Mesendoderm (in vitro differentiated cells): ENCODE measurements at regions not wholly inside any gene's neighbourhood (a gene's known extent, or its start where the extent isn't known, plus 50 kb on each side); places are given as distances from the start of the nearest gene placed in this dataset.

Source experiments
- DNase-seq: peaks from one replicate; pipeline ENCODE4 v3.0.0; 2013
- H2AK5ac ChIP-seq: 2 replicates; pipeline ENCODE4 v1.6.1; 2013; ENCODE audit warnings: low read length, inconsistent platforms
- H2BK120ac ChIP-seq: 2 replicates; pipeline ENCODE4 v1.6.1; 2013; ENCODE audit warnings: low read depth, mild to moderate bottlenecking, low read length, moderate library complexity, mixed read lengths
- H2BK15ac ChIP-seq: replicated peaks from 2 replicates; pipeline ENCODE4 v1.6.1; 2013; ENCODE audit warnings: low read depth, mild to moderate bottlenecking, moderate library complexity
- H2BK5ac ChIP-seq: 2 replicates; pipeline ENCODE4 v1.6.1; 2013; ENCODE audit warnings: low read length, inconsistent platforms
- H3K18ac ChIP-seq: 2 replicates; pipeline ENCODE4 v1.6.1; 2013; ENCODE audit warnings: mild to moderate bottlenecking, low read length, mixed read lengths
- H3K23ac ChIP-seq: one replicate; pipeline ENCODE4 v1.6.1; 2013; ENCODE audit warnings: low read length
- H3K27ac ChIP-seq: 2 replicates; pipeline ENCODE4 v1.5.1; 2013; ENCODE audit warnings: low read depth, mild to moderate bottlenecking, inconsistent platforms, low read length, moderate library complexity
- H3K27me3 ChIP-seq: 2 replicates; pipeline ENCODE4 v1.6.1; 2013; ENCODE audit warnings: low read length, control low read depth, mild to moderate bottlenecking, inconsistent platforms; ENCODE audit not compliant: insufficient read depth, poor library complexity
- H3K36me3 ChIP-seq: 2 replicates; pipeline ENCODE4 v1.6.1; 2013; ENCODE audit warnings: low read length, inconsistent platforms; ENCODE audit not compliant: control insufficient read depth, insufficient read depth
- H3K4ac ChIP-seq: one replicate; pipeline ENCODE4 v1.6.1; 2013; ENCODE audit warnings: low read depth, mild to moderate bottlenecking, low read length, moderate library complexity
- H3K4me1 ChIP-seq: 2 replicates; pipeline ENCODE4 v1.6.1; 2013; ENCODE audit warnings: low read depth, low read length, inconsistent platforms; ENCODE audit not compliant: control insufficient read depth
- H3K4me2 ChIP-seq: 2 replicates; pipeline ENCODE4 v1.6.1; 2013; ENCODE audit warnings: low read length
- H3K4me3 ChIP-seq: 2 replicates; pipeline ENCODE4 v1.5.1; 2013; ENCODE audit warnings: mild to moderate bottlenecking, low read length
- H3K56ac ChIP-seq: one replicate; pipeline ENCODE4 v1.6.1; 2013; ENCODE audit warnings: low read length
- H3K79me1 ChIP-seq: 2 replicates; pipeline ENCODE4 v1.6.1; 2013; ENCODE audit warnings: low read length, inconsistent platforms
- H3K79me2 ChIP-seq: 2 replicates; pipeline ENCODE4 v1.6.1; 2013; ENCODE audit warnings: mild to moderate bottlenecking, low read length; ENCODE audit not compliant: control insufficient read depth, insufficient read depth
- H3K9ac ChIP-seq: 2 replicates; pipeline ENCODE4 v1.6.1; 2013; ENCODE audit warnings: low read length, inconsistent platforms
- H4K5ac ChIP-seq: one replicate; pipeline ENCODE4 v1.6.1; 2013; ENCODE audit warnings: low read length
- H4K8ac ChIP-seq: one replicate; pipeline ENCODE4 v1.6.1; 2013; ENCODE audit warnings: low read depth, mild to moderate bottlenecking, control low read depth, low read length, moderate library complexity
- WGBS: extraction: QIAGEN DNeasy Blood & Tissue Kit; methylation state at CpG from one replicate; pipeline ENCODE4 v1.1.7; 2013; ENCODE audit warnings: low lambda C conversion rate, missing lambda C conversion rate; ENCODE audit not compliant: insufficient coverage; ENCODE audit errors: extremely low coverage; 5-methylcytosine and 5-hydroxymethylcytosine counted together

GRCh38 chr1:182139496-182139895, 78.0 kb upstream of the ZNF648 start:
- Histone ChIP-seq H3K79me2 (no peaks in the 10 kb centered on the region), H4K5ac (no peak overlapping the region), H3K23ac (no peak overlapping the region), H4K8ac (no peak overlapping the region), H2BK120ac (no peak overlapping the region), H3K79me1 (no peaks in the 10 kb centered on the region), H3K18ac (no peak overlapping the region), H3K4ac (no peak overlapping the region), H3K4me2 (no peak overlapping the region), H3K9ac (no peak overlapping the region), H3K36me3 (no peaks in the 10 kb centered on the region), H3K56ac (no peak overlapping the region), H3K27ac (no peak overlapping the region), H3K4me3 (no peak overlapping the region), H2AK5ac (no peak overlapping the region), H3K4me1 (no peaks in the 10 kb centered on the region), H3K27me3 (no peaks in the 10 kb centered on the region), H2BK15ac (no peak overlapping the region), H2BK5ac (no peak overlapping the region)
- no peak for DNase-seq
- WGBS: no CpG with 5 or more reads among the region's 1 CpG

GRCh38 chr1:182137546-182137945, 76.0 kb upstream of the ZNF648 start:
- Histone ChIP-seq H3K4me3 (no peak overlapping the region), H3K23ac (no peak overlapping the region), H3K4me1 (no peaks in the 10 kb centered on the region), H3K18ac (no peak overlapping the region), H3K4me2 (no peak overlapping the region), H2AK5ac (no peak overlapping the region), H3K79me2 (no peaks in the 10 kb centered on the region), H3K27me3 (no peaks in the 10 kb centered on the region), H2BK15ac (no peak overlapping the region), H2BK120ac (no peak overlapping the region), H3K27ac (no peak overlapping the region), H3K36me3 (no peaks in the 10 kb centered on the region), H3K56ac (no peak overlapping the region), H2BK5ac (no peak overlapping the region), H4K5ac (no peak overlapping the region), H3K4ac (no peak overlapping the region), H3K79me1 (no peaks in the 10 kb centered on the region), H3K9ac (no peak overlapping the region), H4K8ac (no peak overlapping the region)
- no peak for DNase-seq
- no CpG with 5 or more reads among the region's 1 CpG for WGBS

- H4K5ac ChIP-seq: no peak overlapping the region
- H2BK15ac ChIP-seq: no peak overlapping the region
- H3K27me3 ChIP-seq: no peaks in the 10 kb centered on the region
- H3K79me1 ChIP-seq: no peaks in the 10 kb centered on the region
- no peak overlapping the region for H3K56ac ChIP-seq
- no peaks in the 10 kb centered on the region for H3K79me2 ChIP-seq
- H3K18ac ChIP-seq: no peak overlapping the region
- H2BK5ac ChIP-seq: no peak overlapping the region
- H3K27ac ChIP-seq: no peak overlapping the region
- H3K23ac ChIP-seq: no peak overlapping the region
- no peaks in the 10 kb centered on the region for H3K36me3 ChIP-seq
- no peak overlapping the region for H4K8ac ChIP-seq
- H3K4me1 ChIP-seq: no peaks in the 10 kb centered on the region
- no peak overlapping the region for H2AK5ac ChIP-seq
- H3K9ac ChIP-seq: no peak overlapping the region
- no peak overlapping the region for H3K4me3 ChIP-seq
- WGBS: no CpG with 5 or more reads among the region's 1 CpG
- no peak overlapping the region for H2BK120ac ChIP-seq
- no peak for DNase-seq
- no peak overlapping the region for H3K4me2 ChIP-seq
- no peak overlapping the region for H3K4ac ChIP-seq
These were observed 74.4 kb upstream of the ZNF648 start for GRCh38 chr1:182135946-182136345.

GRCh38 chr1:182134257-182134656, 72.7 kb upstream of the ZNF648 start:
- Histone ChIP-seq H3K56ac (no peak overlapping the region), H2BK120ac (no peak overlapping the region), H3K18ac (no peak overlapping the region), H3K9ac (no peak overlapping the region), H3K4me3 (no peak overlapping the region), H3K79me2 (no peaks in the 10 kb centered on the region), H3K4me1 (no peaks in the 10 kb centered on the region), H3K27me3 (no peaks in the 10 kb centered on the region), H3K79me1 (no peaks in the 10 kb centered on the region), H2AK5ac (no peak overlapping the region), H2BK15ac (no peak overlapping the region), H3K4me2 (no peak overlapping the region), H3K23ac (no peak overlapping the region), H3K36me3 (no peaks in the 10 kb centered on the region), H4K8ac (no peak overlapping the region), H3K27ac (no peak overlapping the region), H3K4ac (no peak overlapping the region), H4K5ac (no peak overlapping the region), H2BK5ac (no peak overlapping the region)
- DNase-seq: no peak
- no CpG with 5 or more reads among the region's 4 CpGs for WGBS

- Histone ChIP-seq H3K79me1 (no peaks in the 10 kb centered on the region), H2BK15ac (no peak overlapping the region), H3K4me3 (no peak overlapping the region), H4K8ac (no peak overlapping the region), H3K27me3 (no peaks in the 10 kb centered on the region), H3K79me2 (no peaks in the 10 kb centered on the region), H3K18ac (no peak overlapping the region), H4K5ac (no peak overlapping the region), H2AK5ac (no peak overlapping the region), H2BK5ac (no peak overlapping the region), H3K36me3 (no peaks in the 10 kb centered on the region), H3K23ac (no peak overlapping the region), H3K56ac (no peak overlapping the region), H2BK120ac (no peak overlapping the region), H3K4ac (no peak overlapping the region), H3K27ac (no peak overlapping the region), H3K4me2 (no peak overlapping the region), H3K9ac (no peak overlapping the region), H3K4me1 (no peaks in the 10 kb centered on the region)
- no CpG with 5 or more reads among the region's 7 CpGs for WGBS
- DNase-seq: no peak
These were observed 71.7 kb upstream of the ZNF648 start for GRCh38 chr1:182133181-182133580.

- H3K18ac ChIP-seq: no peak overlapping the region
- H3K4me3 ChIP-seq: no peak overlapping the region
- no peaks in the 10 kb centered on the region for H3K79me1 ChIP-seq
- no peak overlapping the region for H3K4ac ChIP-seq
- no peak overlapping the region for H3K56ac ChIP-seq
- WGBS: no CpG with 5 or more reads among the region's 9 CpGs
- no peak for DNase-seq
- no peak overlapping the region for H3K4me2 ChIP-seq
- no peak overlapping the region for H2BK15ac ChIP-seq
- no peak overlapping the region for H4K8ac ChIP-seq
- H3K9ac ChIP-seq: no peak overlapping the region
- no peak overlapping the region for H3K23ac ChIP-seq
- H3K79me2 ChIP-seq: no peaks in the 10 kb centered on the region
- no peaks in the 10 kb centered on the region for H3K4me1 ChIP-seq
- H2BK5ac ChIP-seq: no peak overlapping the region
- H2BK120ac ChIP-seq: no peak overlapping the region
- no peaks in the 10 kb centered on the region for H3K36me3 ChIP-seq
- no peak overlapping the region for H2AK5ac ChIP-seq
- no peak overlapping the region for H4K5ac ChIP-seq
- no peak overlapping the region for H3K27ac ChIP-seq
- H3K27me3 ChIP-seq: no peaks in the 10 kb centered on the region
These were observed 67.9 kb upstream of the ZNF648 start for GRCh38 chr1:182129398-182129797.
